ENCODE measurements at regions not wholly inside any gene's neighbourhood (a gene's known extent, or its start where the extent isn't known, plus 50 kb on each side); places are given as distances from the start of the nearest gene placed in this dataset.

DNA sequence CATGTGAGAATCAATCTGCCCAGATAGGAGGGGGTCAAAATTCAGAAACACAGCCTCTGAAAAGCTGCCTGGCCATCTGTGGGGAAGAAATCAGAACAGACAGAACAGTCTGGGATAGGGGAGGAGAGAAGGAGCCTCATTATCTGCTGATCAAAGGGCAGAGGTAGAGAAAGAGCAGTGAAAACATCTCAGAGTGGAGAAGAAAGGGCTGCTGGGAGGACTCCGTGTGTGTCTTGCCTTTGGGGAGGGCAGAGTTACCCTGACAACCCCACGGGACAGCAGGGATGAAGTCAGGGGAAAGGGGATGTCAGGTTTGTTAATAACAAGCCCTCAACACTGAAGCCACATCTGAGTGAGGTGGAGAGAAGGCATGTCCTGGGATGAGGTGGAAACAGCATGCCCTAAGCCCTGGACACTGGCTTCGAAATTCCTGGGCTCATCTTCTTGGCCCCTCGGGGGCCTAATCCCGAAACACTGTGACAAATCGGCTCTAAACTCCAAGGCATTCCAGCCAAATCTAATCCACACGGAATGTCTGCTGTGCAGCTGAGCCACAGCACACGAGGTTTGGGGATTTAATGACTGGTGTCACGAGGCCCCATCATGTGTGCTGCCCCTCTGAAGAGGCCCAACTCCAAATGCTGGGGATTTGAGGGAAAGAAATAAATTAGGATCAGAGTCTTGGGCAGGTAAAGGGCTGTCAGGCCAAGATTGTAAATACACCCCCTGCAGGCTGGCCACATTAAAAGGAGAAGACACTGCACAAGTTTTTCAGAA lies 82.8 kb upstream of the FGFR2 start:
- TF ChIP-seq, protein P1, sequence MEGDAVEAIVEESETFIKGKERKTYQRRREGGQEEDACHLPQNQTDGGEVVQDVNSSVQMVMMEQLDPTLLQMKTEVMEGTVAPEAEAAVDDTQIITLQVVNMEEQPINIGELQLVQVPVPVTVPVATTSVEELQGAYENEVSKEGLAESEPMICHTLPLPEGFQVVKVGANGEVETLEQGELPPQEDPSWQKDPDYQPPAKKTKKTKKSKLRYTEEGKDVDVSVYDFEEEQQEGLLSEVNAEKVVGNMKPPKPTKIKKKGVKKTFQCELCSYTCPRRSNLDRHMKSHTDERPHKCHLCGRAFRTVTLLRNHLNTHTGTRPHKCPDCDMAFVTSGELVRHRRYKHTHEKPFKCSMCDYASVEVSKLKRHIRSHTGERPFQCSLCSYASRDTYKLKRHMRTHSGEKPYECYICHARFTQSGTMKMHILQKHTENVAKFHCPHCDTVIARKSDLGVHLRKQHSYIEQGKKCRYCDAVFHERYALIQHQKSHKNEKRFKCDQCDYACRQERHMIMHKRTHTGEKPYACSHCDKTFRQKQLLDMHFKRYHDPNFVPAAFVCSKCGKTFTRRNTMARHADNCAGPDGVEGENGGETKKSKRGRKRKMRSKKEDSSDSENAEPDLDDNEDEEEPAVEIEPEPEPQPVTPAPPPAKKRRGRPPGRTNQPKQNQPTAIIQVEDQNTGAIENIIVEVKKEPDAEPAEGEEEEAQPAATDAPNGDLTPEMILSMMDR (IDR thresholded peaks at IDR 0.05; ENCODE audit: insufficient read depth, low read length): no peak
- no peak for TF ChIP-seq POLR2AphosphoS5 (IDR thresholded peaks at IDR 0.05; ENCODE audit: low read depth)

All from HL-60 (cell line).